Fibroblast of mammary gland (primary cell): ENCODE measurements at regions not wholly inside any gene's neighbourhood (a gene's known extent, or its start where the extent isn't known, plus 50 kb on each side); places are given as distances from the start of the nearest gene placed in this dataset.

Experiments used
- DNase-seq: peaks from one replicate; pipeline ENCODE4 v3.0.0-alpha.2; 2010; ENCODE audit warnings: low read depth
- H3K4me3 ChIP-seq: 2 replicates; pipeline ENCODE4 v1.5.1; 2011; ENCODE audit warnings: low read depth, mild to moderate bottlenecking, low read length, moderate library complexity; ENCODE audit not compliant: control insufficient read depth
- CTCF ChIP-seq: conservative IDR thresholded peaks from 2 replicates; pipeline ENCODE4 v1.5.1; 2011; ENCODE audit warnings: low read depth, low read length, inconsistent platforms; ENCODE audit not compliant: control insufficient read depth, insufficient read depth

DNA sequence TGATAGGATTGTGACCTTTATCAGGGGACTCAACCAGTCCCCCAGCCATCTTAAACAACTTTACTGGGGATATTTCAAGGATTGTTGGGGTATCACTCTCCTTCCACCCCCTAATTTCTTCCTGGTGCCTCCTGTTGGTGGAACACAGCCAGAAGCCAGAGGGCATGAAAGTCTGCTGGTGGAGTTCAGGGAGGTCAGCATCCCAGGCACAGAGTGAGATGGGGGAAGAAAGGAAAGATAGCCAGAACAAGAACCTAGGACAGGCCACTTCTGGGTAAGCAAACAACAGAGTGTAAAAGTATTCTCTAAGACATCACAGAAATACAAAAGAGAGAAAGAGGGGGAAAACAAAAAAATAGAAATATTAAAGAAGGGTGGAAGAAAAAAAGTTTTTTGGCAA is 101.8 kb downstream of the SPRY2 start:
- no peak for TF ChIP-seq CTCF
- DNase-seq: no peak
- no peak overlapping the region for H3K4me3 ChIP-seq

- TF ChIP-seq CTCF: no peak
- DNase-seq: peak; percentile 10
- H3K4me3 ChIP-seq: no peak overlapping the region
These were observed 103.3 kb downstream of the SPRY2 start for GRCh38 chr13:80237646-80238045.

GRCh38 chr13:80235967-80236302 is 105.0 kb downstream of the SPRY2 start:
- no peak for DNase-seq
- no peak overlapping the region for H3K4me3 ChIP-seq
- no peak for TF ChIP-seq CTCF

GRCh38 chr13:80235166-80235966 is 105.6 kb downstream of the SPRY2 start:
- H3K4me3 ChIP-seq: no peak overlapping the region
- DNase-seq: no peak
- TF ChIP-seq CTCF: no peak

- no peak overlapping the region for H3K4me3 ChIP-seq
- no peak for DNase-seq
- no peak for TF ChIP-seq CTCF
These were observed 113.3 kb downstream of the SPRY2 start for GRCh38 chr13:80227645-80228044.

- no peak overlapping the region for H3K4me3 ChIP-seq
- no peak for DNase-seq
- TF ChIP-seq CTCF: no peak
These were observed 114.3 kb downstream of the SPRY2 start for GRCh38 chr13:80226645-80227044.
